ENCODE measurements at regions not wholly inside any gene's neighbourhood (a gene's known extent, or its start where the extent isn't known, plus 50 kb on each side); places are given as distances from the start of the nearest gene placed in this dataset.

GRCh38 chr7:98470485-98471240, 69.8 kb upstream of the BAIAP2L1 start:
- no peak overlapping the region; the same call in 1 of the 2 replicates for H3K4me2 ChIP-seq (ENCODE audit: low read depth, low read length)

GRCh38 chr7:98469088-98469487, 68.2 kb upstream of the BAIAP2L1 start:
- no peaks in the 10 kb centered on the region for H3K79me2 ChIP-seq (ENCODE audit: low read length)
- no peaks in the 10 kb centered on the region for H3K9me3 ChIP-seq (replicated peaks; ENCODE audit: insufficient read depth, low read length)
- H3K27ac ChIP-seq (ENCODE audit: low read length): no peak overlapping the region
- H3K27me3 ChIP-seq (replicated peaks; ENCODE audit: insufficient read depth, low read length): no peaks in the 10 kb centered on the region
- H3K4me1 ChIP-seq (ENCODE audit: low read length): no peaks in the 10 kb centered on the region
- H3K9ac ChIP-seq (ENCODE audit: low read length): no peak overlapping the region
- no peak overlapping the region for H3K4me3 ChIP-seq (ENCODE audit: low read length)
- H3K9me2 ChIP-seq (replicated peaks; ENCODE audit: insufficient read depth, low read length): no peaks in the 10 kb centered on the region
- H4K20me1 ChIP-seq (ENCODE audit: insufficient read depth, low read length): no peaks in the 10 kb centered on the region
- H2AFZ ChIP-seq (ENCODE audit: low read length): no peak overlapping the region
- no peaks in the 10 kb centered on the region for H3F3A ChIP-seq (ENCODE audit: insufficient read depth, low read length)
- no peak for TF ChIP-seq EZH2 (optimal IDR thresholded peaks at IDR 0.05; ENCODE audit: low read depth, low read length)
- no peak for TF ChIP-seq EZH2phosphoT487 (IDR thresholded peaks at IDR 0.05; ENCODE audit: low read length)
- TF ChIP-seq CTCF (IDR thresholded peaks at IDR 0.05; ENCODE audit: low read length): no peak
- no peaks in the 10 kb centered on the region for H3K36me3 ChIP-seq (replicated peaks; ENCODE audit: insufficient read depth, low read length)
- H3K4me2 ChIP-seq (ENCODE audit: low read depth, low read length): no peak overlapping the region
- DNase-seq: no peak

More at GRCh38 chr7:98470485-98471240, 69.8 kb upstream of the BAIAP2L1 start:
- no peak overlapping the region for H2AFZ ChIP-seq (ENCODE audit: low read length)
- H3K9me3 ChIP-seq (replicated peaks; ENCODE audit: insufficient read depth, low read length): no peaks in the 10 kb centered on the region
- H3K36me3 ChIP-seq (replicated peaks; ENCODE audit: insufficient read depth, low read length): no peaks in the 10 kb centered on the region
- no peak overlapping the region for H3K4me3 ChIP-seq (ENCODE audit: low read length)
- DNase-seq: no peak
- no peaks in the 10 kb centered on the region for H3K79me2 ChIP-seq (ENCODE audit: low read length)
- no peak for TF ChIP-seq CTCF (IDR thresholded peaks at IDR 0.05; ENCODE audit: low read length)
- no peaks in the 10 kb centered on the region for H3K9me2 ChIP-seq (replicated peaks; ENCODE audit: insufficient read depth, low read length)
- H3K27ac ChIP-seq (ENCODE audit: low read length): no peak overlapping the region
- no peaks in the 10 kb centered on the region for H3F3A ChIP-seq (ENCODE audit: insufficient read depth, low read length)
- no peaks in the 10 kb centered on the region for H3K27me3 ChIP-seq (replicated peaks; ENCODE audit: insufficient read depth, low read length)
- H4K20me1 ChIP-seq (ENCODE audit: insufficient read depth, low read length): no peaks in the 10 kb centered on the region
- H3K9ac ChIP-seq (ENCODE audit: low read length): no peak overlapping the region
- no peaks in the 10 kb centered on the region for H3K4me1 ChIP-seq (ENCODE audit: low read length)

- Histone ChIP-seq H2AFZ (ENCODE audit: low read length) (no peak overlapping the region), H3K4me1 (ENCODE audit: low read length) (no peaks in the 10 kb centered on the region), H4K20me1 (ENCODE audit: insufficient read depth, low read length) (no peaks in the 10 kb centered on the region), H3K36me3 (replicated peaks; ENCODE audit: insufficient read depth, low read length) (no peaks in the 10 kb centered on the region), H3K27me3 (replicated peaks; ENCODE audit: insufficient read depth, low read length) (no peaks in the 10 kb centered on the region), H3K9ac (ENCODE audit: low read length) (no peak overlapping the region), H3K9me3 (replicated peaks; ENCODE audit: insufficient read depth, low read length) (no peaks in the 10 kb centered on the region), H3K79me2 (ENCODE audit: low read length) (no peaks in the 10 kb centered on the region), H3K9me2 (replicated peaks; ENCODE audit: insufficient read depth, low read length) (no peaks in the 10 kb centered on the region), H3K27ac (ENCODE audit: low read length) (no peak overlapping the region), H3K4me2 (ENCODE audit: low read depth, low read length) (no peak overlapping the region), H3F3A (ENCODE audit: insufficient read depth, low read length) (no peaks in the 10 kb centered on the region), H3K4me3 (ENCODE audit: low read length) (no peak overlapping the region)
- DNase-seq: no peak
- TF ChIP-seq EZH2 (optimal IDR thresholded peaks at IDR 0.05; ENCODE audit: low read depth, low read length): no peak
- TF ChIP-seq EZH2phosphoT487 (IDR thresholded peaks at IDR 0.05; ENCODE audit: low read length): no peak
- TF ChIP-seq CTCF (IDR thresholded peaks at IDR 0.05; ENCODE audit: low read length): no peak
These were observed 66.9 kb upstream of the BAIAP2L1 start for GRCh38 chr7:98467570-98468312.

Data from MM.1S (cell line).